HepG2 (cell line): ENCODE measurements at regions not wholly inside any gene's neighbourhood (a gene's known extent, or its start where the extent isn't known, plus 50 kb on each side); places are given as distances from the start of the nearest gene placed in this dataset.

Source experiments
- CAMTA2 ChIP-seq: sonication (generic); formaldehyde crosslinking; IDR thresholded peaks from 2 replicates; pipeline ENCODE4 v1.4.0; 2020; ENCODE audit warnings: mild to moderate bottlenecking, missing genetic modification reagents, borderline replicate concordance
- CCAR2 ChIP-seq: fragments of 200-400 bp; formaldehyde crosslinking; optimal IDR thresholded peaks from 2 replicates; pipeline ENCODE3; 2018; ENCODE audit warnings: low read depth, mild to moderate bottlenecking, low read length, moderate library complexity
- DMAP1 ChIP-seq: IDR thresholded peaks from 2 replicates; pipeline ENCODE4 v1.6.1; 2016
- ELF3 ChIP-seq: IDR thresholded peaks from 2 replicates; pipeline ENCODE4 v1.6.1; 2016; ENCODE audit warnings: missing genetic modification reagents, missing compliant biosample characterization
- GPN1 ChIP-seq: sonication (generic); formaldehyde crosslinking; IDR thresholded peaks from 2 replicates; pipeline ENCODE4 v1.5.1; 2020; ENCODE audit warnings: missing genetic modification reagents, borderline replicate concordance
- HNRNPH1 ChIP-seq: fragments of 200-400 bp; formaldehyde crosslinking; optimal IDR thresholded peaks from 2 replicates; pipeline ENCODE3; 2017; ENCODE audit warnings: mild to moderate bottlenecking, low read depth, low read length
- KMT2A ChIP-seq: sonication (generic); formaldehyde crosslinking; IDR thresholded peaks from 2 replicates; pipeline ENCODE4 v1.4.0; 2020; ENCODE audit warnings: missing genetic modification reagents
- PHB2 ChIP-seq: fragments of 450-650 bp; IDR thresholded peaks from 2 replicates; pipeline ENCODE4 v1.6.1; 2018; ENCODE audit not compliant: partially characterized antibody
- POLR2AphosphoS2 ChIP-seq: IDR thresholded peaks from 2 replicates; pipeline ENCODE4 v1.6.1; 2011; ENCODE audit warnings: low read depth, low read length, improper control_type of control experiment
- RAD21 ChIP-seq: fragments of 450-650 bp; formaldehyde crosslinking; IDR thresholded peaks from 2 replicates; pipeline ENCODE4 v1.5.0; 2020; ENCODE audit warnings: mild to moderate bottlenecking
- RNF219 ChIP-seq: sonication (generic); formaldehyde crosslinking; IDR thresholded peaks from 2 replicates; pipeline ENCODE4 v1.5.0; 2020; ENCODE audit warnings: mild to moderate bottlenecking, missing genetic modification reagents
- RXRB ChIP-seq: IDR thresholded peaks from 2 replicates; pipeline ENCODE4 v1.6.1; 2016; ENCODE audit warnings: borderline replicate concordance, missing genetic modification reagents, missing compliant biosample characterization
- SP4 ChIP-seq: sonication (generic); formaldehyde crosslinking; IDR thresholded peaks from 2 replicates; pipeline ENCODE4 v1.8.1; 2023; ENCODE audit warnings: mild to moderate bottlenecking, missing genetic modification reagents
- ZNF17 ChIP-seq: sonication (generic); formaldehyde crosslinking; IDR thresholded peaks from 2 replicates; pipeline ENCODE4 v1.5.0; 2020; ENCODE audit warnings: mild to moderate bottlenecking, missing genetic modification reagents
- ZNF224 ChIP-seq: sonication (generic); formaldehyde crosslinking; IDR thresholded peaks from 2 replicates; pipeline ENCODE4 v1.5.0; 2020; ENCODE audit warnings: mild to moderate bottlenecking, missing genetic modification reagents
- ZNF230 ChIP-seq: sonication (generic); formaldehyde crosslinking; IDR thresholded peaks from 2 replicates; pipeline ENCODE4 v1.4.0; 2020; ENCODE audit warnings: mild to moderate bottlenecking, missing genetic modification reagents
- ZNF354B ChIP-seq: sonication (generic); formaldehyde crosslinking; IDR thresholded peaks from 2 replicates; pipeline ENCODE4 v1.8.0; 2022; ENCODE audit warnings: mild to moderate bottlenecking, missing genetic modification reagents
- ZNF550 ChIP-seq: sonication (generic); formaldehyde crosslinking; IDR thresholded peaks from 2 replicates; pipeline ENCODE4 v1.4.0; 2020; ENCODE audit warnings: mild to moderate bottlenecking, missing genetic modification reagents, borderline replicate concordance
- ZNF709 ChIP-seq: sonication (generic); formaldehyde crosslinking; IDR thresholded peaks from 2 replicates; pipeline ENCODE4 v1.5.0; 2020; ENCODE audit warnings: mild to moderate bottlenecking, missing genetic modification reagents
- TF ChIP-seq, protein P1 (sequence below): fragments of 450-650 bp; IDR thresholded peaks from 2 replicates; pipeline ENCODE4 v1.6.1; 2017
- TF ChIP-seq, protein P2 (sequence below), 2 experiments: sonication (generic) in 1 of 2; formaldehyde crosslinking in 1 of 2; IDR thresholded peaks; 2 replicates each; pipeline versions ENCODE4 v1.5.1 to v1.6.1; 2011 to 2020; ENCODE audit warnings: borderline replicate concordance in 1 of 2, low read depth in 1 of 2, low read length in 1 of 2, mild to moderate bottlenecking in 1 of 2, missing genetic modification reagents in 1 of 2, moderate library complexity in 1 of 2
- TF ChIP-seq, protein P3 (sequence below): sonication (generic); formaldehyde crosslinking; conservative IDR thresholded peaks from 2 replicates; pipeline ENCODE4 v1.8.0; 2022; ENCODE audit warnings: mild to moderate bottlenecking, moderate library complexity, missing genetic modification reagents

DNA sequence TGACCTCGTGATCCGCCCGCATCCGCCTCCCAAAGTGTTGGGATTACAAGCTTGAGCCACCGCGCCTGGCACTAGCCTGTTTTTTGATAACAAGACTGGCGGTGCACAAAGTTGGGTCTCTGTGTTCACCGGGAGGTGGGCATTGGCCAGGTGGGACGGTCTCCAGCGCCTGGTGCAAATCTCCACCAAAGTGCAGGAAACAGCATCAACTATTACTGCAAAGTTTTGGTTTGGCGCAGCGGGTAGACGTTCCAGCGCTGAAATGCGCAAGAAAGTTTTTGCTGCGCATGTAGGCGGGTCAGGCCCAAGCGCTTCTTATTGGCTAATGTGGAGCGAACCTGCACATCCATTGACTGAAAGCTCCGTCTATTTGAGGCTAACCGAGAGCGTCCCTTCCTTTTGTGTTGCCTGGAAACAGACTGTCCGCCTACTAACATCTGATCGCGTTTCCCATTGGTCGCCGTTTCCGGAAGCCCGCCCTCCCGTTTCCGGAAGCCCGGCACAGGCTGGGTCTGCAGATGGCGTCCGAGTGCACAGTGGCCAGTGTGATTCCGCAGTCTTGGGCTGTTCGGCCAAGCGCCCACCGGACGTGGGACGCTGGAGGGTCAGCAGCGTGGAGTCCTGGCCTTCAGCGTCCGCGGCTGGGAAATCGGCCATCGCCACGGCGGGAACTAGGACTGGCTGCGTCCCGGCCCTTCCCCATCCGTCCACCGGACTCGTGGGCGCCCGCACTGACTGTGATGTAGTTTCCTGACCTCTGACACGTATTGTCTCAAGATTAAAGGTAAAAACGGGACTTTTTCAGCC, 53.3 kb upstream of the ZNF527 start (continued):
- TF ChIP-seq ZNF550 (no peak), ZNF354B (CRISPR knock-in tag) (no peak), DMAP1 (peak; percentile 72), ELF3 (CRISPR knock-in tag) (peak; percentile 27; the same call in 1 of the 2 replicates), RNF219 (CRISPR knock-in tag) (no peak), GPN1 (CRISPR knock-in tag) (no peak), ZNF224 (CRISPR knock-in tag) (no peak), KMT2A (CRISPR knock-in tag) (peak; percentile 87), CCAR2 (no peak), HNRNPH1 (no peak), ZNF230 (0 out of 2 replicates have a peak, but pooled peaks have one; percentile 79), ZNF17 (no peak), RAD21 (CRISPR knock-in tag) (peak; percentile 36; the same call in 1 of the 2 replicates), CAMTA2 (CRISPR knock-in tag) (no peak), ZNF709 (CRISPR knock-in tag) (no peak), POLR2AphosphoS2 (no peak), SP4 (peak; percentile 75), PHB2 (no peak), RXRB (CRISPR knock-in tag) (0 out of 2 replicates have a peak, but pooled peaks have one; percentile 23)
- TF ChIP-seq, protein P1, sequence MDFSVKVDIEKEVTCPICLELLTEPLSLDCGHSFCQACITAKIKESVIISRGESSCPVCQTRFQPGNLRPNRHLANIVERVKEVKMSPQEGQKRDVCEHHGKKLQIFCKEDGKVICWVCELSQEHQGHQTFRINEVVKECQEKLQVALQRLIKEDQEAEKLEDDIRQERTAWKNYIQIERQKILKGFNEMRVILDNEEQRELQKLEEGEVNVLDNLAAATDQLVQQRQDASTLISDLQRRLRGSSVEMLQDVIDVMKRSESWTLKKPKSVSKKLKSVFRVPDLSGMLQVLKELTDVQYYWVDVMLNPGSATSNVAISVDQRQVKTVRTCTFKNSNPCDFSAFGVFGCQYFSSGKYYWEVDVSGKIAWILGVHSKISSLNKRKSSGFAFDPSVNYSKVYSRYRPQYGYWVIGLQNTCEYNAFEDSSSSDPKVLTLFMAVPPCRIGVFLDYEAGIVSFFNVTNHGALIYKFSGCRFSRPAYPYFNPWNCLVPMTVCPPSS, result no peak
- TF ChIP-seq, protein P2, sequence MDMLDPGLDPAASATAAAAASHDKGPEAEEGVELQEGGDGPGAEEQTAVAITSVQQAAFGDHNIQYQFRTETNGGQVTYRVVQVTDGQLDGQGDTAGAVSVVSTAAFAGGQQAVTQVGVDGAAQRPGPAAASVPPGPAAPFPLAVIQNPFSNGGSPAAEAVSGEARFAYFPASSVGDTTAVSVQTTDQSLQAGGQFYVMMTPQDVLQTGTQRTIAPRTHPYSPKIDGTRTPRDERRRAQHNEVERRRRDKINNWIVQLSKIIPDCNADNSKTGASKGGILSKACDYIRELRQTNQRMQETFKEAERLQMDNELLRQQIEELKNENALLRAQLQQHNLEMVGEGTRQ (IDR thresholded peaks at IDR 0.05; ENCODE audit: low read depth, low read length), result no peak
- TF ChIP-seq, protein P2 (CRISPR knock-in tag; IDR thresholded peaks at IDR 0.05; ENCODE audit: borderline replicate concordance), result no peak
- TF ChIP-seq, protein P3, sequence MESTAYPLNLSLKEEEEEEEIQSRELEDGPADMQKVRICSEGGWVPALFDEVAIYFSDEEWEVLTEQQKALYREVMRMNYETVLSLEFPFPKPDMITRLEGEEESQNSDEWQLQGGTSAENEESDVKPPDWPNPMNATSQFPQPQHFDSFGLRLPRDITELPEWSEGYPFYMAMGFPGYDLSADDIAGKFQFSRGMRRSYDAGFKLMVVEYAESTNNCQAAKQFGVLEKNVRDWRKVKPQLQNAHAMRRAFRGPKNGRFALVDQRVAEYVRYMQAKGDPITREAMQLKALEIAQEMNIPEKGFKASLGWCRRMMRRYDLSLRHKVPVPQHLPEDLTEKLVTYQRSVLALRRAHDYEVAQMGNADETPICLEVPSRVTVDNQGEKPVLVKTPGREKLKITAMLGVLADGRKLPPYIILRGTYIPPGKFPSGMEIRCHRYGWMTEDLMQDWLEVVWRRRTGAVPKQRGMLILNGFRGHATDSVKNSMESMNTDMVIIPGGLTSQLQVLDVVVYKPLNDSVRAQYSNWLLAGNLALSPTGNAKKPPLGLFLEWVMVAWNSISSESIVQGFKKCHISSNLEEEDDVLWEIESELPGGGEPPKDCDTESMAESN (CRISPR knock-in tag), result peak; percentile 74; the same call in 1 of the 2 replicates
